ENCODE measurements at regions not wholly inside any gene's neighbourhood (a gene's known extent, or its start where the extent isn't known, plus 50 kb on each side); places are given as distances from the start of the nearest gene placed in this dataset.
"Not testable (repeated sequence)": the region's sequence is repeated elsewhere in the genome, so short reads cannot be mapped to it uniquely, and the experiment has no call there.

DNA sequence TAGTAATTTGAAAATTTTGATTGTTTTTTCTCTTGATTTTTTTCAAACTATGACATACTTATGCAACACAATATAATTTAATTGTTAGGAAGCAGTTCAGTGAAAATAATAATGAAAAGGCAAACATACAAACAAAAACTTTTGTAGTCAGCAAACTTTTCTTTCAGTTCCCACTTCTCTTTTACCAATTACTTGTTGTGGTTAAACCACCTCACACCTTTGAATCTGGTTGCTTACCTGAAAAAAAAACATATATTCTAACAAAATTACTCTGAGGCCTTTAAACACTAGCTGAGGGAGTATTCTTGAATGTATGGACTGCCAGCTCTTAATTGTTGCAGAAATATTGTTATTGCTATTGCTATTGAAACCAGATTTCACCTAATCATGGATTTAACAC, 266.2 kb upstream of the SEMA3C start:
- Histone ChIP-seq H3K79me2 (ENCODE audit: insufficient read depth, low read depth) (no peaks in the 10 kb centered on the region), H3K9ac (no peak overlapping the region), H3K4me1 (ENCODE audit: low read depth, poor library complexity, severe bottlenecking) (peaks cover 12% of the 10 kb centered on the region), H3K36me3 (ENCODE audit: insufficient read depth) (no peaks in the 10 kb centered on the region), H4K20me1 (ENCODE audit: insufficient read depth) (no peaks in the 10 kb centered on the region), H3K27me3 (ENCODE audit: insufficient read depth, low read depth) (no peaks in the 10 kb centered on the region), H3K4me2 (peak overlapping the region; percentile 27; the same call in 1 of the 2 replicates), H2AFZ (ENCODE audit: low read depth) (no peak overlapping the region), H3K4me3 (IDR thresholded peaks at IDR 0.05; ENCODE audit: insufficient read depth, low read depth, low read length) (no peak overlapping the region), H3K27ac (no peak overlapping the region)
- TF ChIP-seq, protein P1, sequence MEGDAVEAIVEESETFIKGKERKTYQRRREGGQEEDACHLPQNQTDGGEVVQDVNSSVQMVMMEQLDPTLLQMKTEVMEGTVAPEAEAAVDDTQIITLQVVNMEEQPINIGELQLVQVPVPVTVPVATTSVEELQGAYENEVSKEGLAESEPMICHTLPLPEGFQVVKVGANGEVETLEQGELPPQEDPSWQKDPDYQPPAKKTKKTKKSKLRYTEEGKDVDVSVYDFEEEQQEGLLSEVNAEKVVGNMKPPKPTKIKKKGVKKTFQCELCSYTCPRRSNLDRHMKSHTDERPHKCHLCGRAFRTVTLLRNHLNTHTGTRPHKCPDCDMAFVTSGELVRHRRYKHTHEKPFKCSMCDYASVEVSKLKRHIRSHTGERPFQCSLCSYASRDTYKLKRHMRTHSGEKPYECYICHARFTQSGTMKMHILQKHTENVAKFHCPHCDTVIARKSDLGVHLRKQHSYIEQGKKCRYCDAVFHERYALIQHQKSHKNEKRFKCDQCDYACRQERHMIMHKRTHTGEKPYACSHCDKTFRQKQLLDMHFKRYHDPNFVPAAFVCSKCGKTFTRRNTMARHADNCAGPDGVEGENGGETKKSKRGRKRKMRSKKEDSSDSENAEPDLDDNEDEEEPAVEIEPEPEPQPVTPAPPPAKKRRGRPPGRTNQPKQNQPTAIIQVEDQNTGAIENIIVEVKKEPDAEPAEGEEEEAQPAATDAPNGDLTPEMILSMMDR (conservative IDR thresholded peaks at IDR 0.05; ENCODE audit: low read depth, low read length) = no peak

DNA sequence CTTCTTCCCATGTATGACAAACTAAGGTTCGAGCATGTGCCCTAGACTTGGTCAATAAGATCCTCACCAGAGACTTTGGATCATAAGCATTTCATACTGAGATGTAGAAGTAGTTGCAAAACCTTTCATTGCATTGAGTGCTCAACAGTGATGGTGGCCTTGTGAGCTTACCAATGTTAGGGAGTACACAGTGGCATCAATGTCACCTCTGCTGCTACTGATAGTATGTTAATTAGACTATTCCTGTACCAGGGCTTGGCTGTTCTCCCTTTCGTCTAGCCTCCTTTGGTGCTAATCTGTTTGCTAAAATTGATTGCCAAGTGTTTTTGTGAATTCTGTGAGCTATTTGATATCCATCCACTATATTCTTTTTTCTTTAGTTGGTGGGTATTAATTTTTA, 264.5 kb upstream of the SEMA3C start:
- H3K79me2 ChIP-seq (ENCODE audit: insufficient read depth, low read depth) = no peaks in the 10 kb centered on the region
- no peak overlapping the region for H2AFZ ChIP-seq (ENCODE audit: low read depth)
- H3K4me1 ChIP-seq (ENCODE audit: low read depth, poor library complexity, severe bottlenecking) = peaks cover 12% of the 10 kb centered on the region
- no peaks in the 10 kb centered on the region for H4K20me1 ChIP-seq (ENCODE audit: insufficient read depth)
- TF ChIP-seq, protein P1 (conservative IDR thresholded peaks at IDR 0.05; ENCODE audit: low read depth, low read length) = no peak
- H3K9ac ChIP-seq = no peak overlapping the region
- H3K36me3 ChIP-seq (ENCODE audit: insufficient read depth) = no peaks in the 10 kb centered on the region
- H3K27ac ChIP-seq = no peak overlapping the region
- H3K4me3 ChIP-seq (IDR thresholded peaks at IDR 0.05; ENCODE audit: insufficient read depth, low read depth, low read length) = no peak overlapping the region
- H3K4me2 ChIP-seq = no peak overlapping the region
- no peaks in the 10 kb centered on the region for H3K27me3 ChIP-seq (ENCODE audit: insufficient read depth, low read depth)

DNA sequence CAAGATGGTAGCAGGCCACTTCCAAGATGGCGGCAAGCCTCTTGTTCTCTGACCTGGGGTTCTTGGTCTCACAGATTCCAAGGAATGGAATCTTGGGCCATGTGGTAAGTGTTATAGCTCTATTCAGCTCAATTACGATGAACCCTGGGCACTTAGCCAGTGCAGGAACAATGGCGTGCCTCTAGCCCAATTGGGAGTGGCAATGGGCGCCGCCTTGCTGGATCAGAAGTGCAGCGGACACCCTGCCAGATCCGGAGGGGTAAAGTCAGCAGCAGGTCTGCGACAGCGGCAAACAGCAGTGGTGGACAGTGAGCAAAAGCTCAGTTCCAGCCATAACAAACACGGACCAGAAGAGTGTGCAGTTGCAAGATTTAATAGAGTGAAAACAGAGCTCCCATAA, 263.2 kb upstream of the SEMA3C start:
- not testable (repeated sequence) for H3K79me2 ChIP-seq (ENCODE audit: insufficient read depth, low read depth); H3K27ac ChIP-seq; H3K36me3 ChIP-seq (ENCODE audit: insufficient read depth); H2AFZ ChIP-seq (ENCODE audit: low read depth); H3K9ac ChIP-seq; H3K4me3 ChIP-seq (IDR thresholded peaks at IDR 0.05; ENCODE audit: insufficient read depth, low read depth, low read length); H4K20me1 ChIP-seq (ENCODE audit: insufficient read depth); H3K27me3 ChIP-seq (ENCODE audit: insufficient read depth, low read depth); H3K4me2 ChIP-seq
- H3K4me1 ChIP-seq (ENCODE audit: low read depth, poor library complexity, severe bottlenecking) = peaks cover 12% of the 10 kb centered on the region

DNA sequence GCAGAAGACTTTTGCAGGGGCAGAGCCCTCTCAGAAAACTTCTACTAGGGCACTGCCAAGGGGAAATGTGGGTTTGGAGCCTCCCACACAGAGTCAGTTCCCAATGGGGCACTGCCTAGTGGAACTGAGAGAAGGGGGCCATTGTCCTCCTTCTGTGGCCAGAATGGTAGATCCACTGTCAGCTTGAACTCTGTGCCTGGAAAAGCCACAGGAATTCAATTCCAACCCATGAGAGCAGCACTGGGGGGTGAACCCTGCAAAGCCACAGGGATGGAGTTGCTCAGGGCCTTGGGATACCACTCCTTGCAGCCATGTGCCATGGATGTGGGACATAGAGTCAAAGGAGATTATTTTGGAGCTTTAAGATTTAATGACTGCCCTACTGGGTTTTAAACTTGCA, 262.2 kb upstream of the SEMA3C start:
- Histone ChIP-seq H3K4me1 (ENCODE audit: low read depth, poor library complexity, severe bottlenecking) (peaks cover 12% of the 10 kb centered on the region), H3K4me2 (no peak overlapping the region)
- TF ChIP-seq, protein P1 (conservative IDR thresholded peaks at IDR 0.05; ENCODE audit: low read depth, low read length) = no peak

DNA sequence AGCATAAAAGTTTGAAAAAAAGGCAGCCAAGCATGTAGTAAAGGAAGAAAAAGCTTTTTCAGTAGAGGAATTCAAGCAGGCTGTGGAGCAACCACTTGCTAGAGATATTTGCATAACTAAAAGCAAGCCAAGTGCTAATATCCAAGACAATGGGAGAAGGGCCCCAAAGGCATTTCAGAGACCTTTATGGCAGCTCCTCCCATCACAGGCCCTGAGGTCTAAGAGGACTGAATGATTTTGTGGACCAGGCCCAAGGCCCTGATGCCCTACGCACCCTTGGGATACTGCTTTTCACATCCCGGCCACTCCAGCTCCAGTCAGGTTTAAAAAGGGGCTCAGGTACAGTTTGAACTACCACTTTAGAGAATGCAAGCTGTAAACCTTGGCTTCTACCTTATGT, 261.7 kb upstream of the SEMA3C start:
- H2AFZ ChIP-seq (ENCODE audit: low read depth) = no peak overlapping the region
- H3K4me3 ChIP-seq (IDR thresholded peaks at IDR 0.05; ENCODE audit: insufficient read depth, low read depth, low read length) = no peak overlapping the region
- H4K20me1 ChIP-seq (ENCODE audit: insufficient read depth) = no peaks in the 10 kb centered on the region
- no peak overlapping the region for H3K27ac ChIP-seq
- no peak overlapping the region for H3K4me2 ChIP-seq
- H3K27me3 ChIP-seq (ENCODE audit: insufficient read depth, low read depth) = no peaks in the 10 kb centered on the region
- H3K4me1 ChIP-seq (ENCODE audit: low read depth, poor library complexity, severe bottlenecking) = peaks cover 10% of the 10 kb centered on the region
- H3K9ac ChIP-seq = no peak overlapping the region
- TF ChIP-seq, protein P1 (conservative IDR thresholded peaks at IDR 0.05; ENCODE audit: low read depth, low read length) = no peak
- no peaks in the 10 kb centered on the region for H3K36me3 ChIP-seq (ENCODE audit: insufficient read depth)
- no peaks in the 10 kb centered on the region for H3K79me2 ChIP-seq (ENCODE audit: insufficient read depth, low read depth)

More for the DNA sequence above, 262.2 kb upstream of the SEMA3C start:
- Histone ChIP-seq H3K4me3 (IDR thresholded peaks at IDR 0.05; ENCODE audit: insufficient read depth, low read depth, low read length) (no peak overlapping the region), H3K36me3 (ENCODE audit: insufficient read depth) (no peaks in the 10 kb centered on the region), H3K79me2 (ENCODE audit: insufficient read depth, low read depth) (no peaks in the 10 kb centered on the region), H3K27me3 (ENCODE audit: insufficient read depth, low read depth) (no peaks in the 10 kb centered on the region), H3K27ac (no peak overlapping the region), H3K9ac (no peak overlapping the region), H4K20me1 (ENCODE audit: insufficient read depth) (no peaks in the 10 kb centered on the region), H2AFZ (ENCODE audit: low read depth) (no peak overlapping the region)

Data from KMS-11 (cell line).